Adrenal gland (tissue), 9 donors: ENCODE measurements at regions not wholly inside any gene's neighbourhood (a gene's known extent, or its start where the extent isn't known, plus 50 kb on each side); places are given as distances from the start of the nearest gene placed in this dataset.

Experiments
- DNase-seq, 7 donors: peaks; one replicate each; pipeline ENCODE4 v3.0.0-alpha.2; 2019 to 2020
- H3K27ac ChIP-seq, 5 donors: fragments of 200-600 bp; sonication (generic) in 4 of 5; 1 replicate in 3 of 5; 2 replicates in 2 of 5; pipeline versions ENCODE4 v1.5.1 to v1.8.0; 2016 to 2020; ENCODE audit warnings: mild to moderate bottlenecking in 1 of 5
- H3K27me3 ChIP-seq: fragments of 200-600 bp; 2 replicates; pipeline ENCODE4 v1.8.0; 2021
- H3K36me3 ChIP-seq, 2 donors: fragments of 200-600 bp; replicated peaks in 1 of 2; 1 replicate in 1 of 2; 2 replicates in 1 of 2; pipeline versions ENCODE4 v1.5.1 to v1.8.0; 2018 to 2022
- H3K4me1 ChIP-seq, 2 donors: fragments of 200-600 bp; replicated peaks in 1 of 2; 1 replicate in 1 of 2; 2 replicates in 1 of 2; pipeline versions ENCODE4 v1.5.1 to v1.8.0; 2018 to 2021
- H3K4me3 ChIP-seq, 4 donors: fragments of 200-600 bp; sonication (generic) in 3 of 4; one replicate each; pipeline ENCODE4 v1.5.1; 2016 to 2018
- H3K9me3 ChIP-seq, 3 donors: fragments of 200-600 bp; sonication (generic) in 1 of 3; replicated peaks in 1 of 3; 1 replicate in 2 of 3; 2 replicates in 1 of 3; pipeline versions ENCODE4 v1.5.1 to v1.8.0; 2016 to 2021
- CTCF ChIP-seq, 6 experiments: fragments of 450-650 bp in 4 of 6; fragments of 200-600 bp in 2 of 6; sonication (generic) in 1 of 6; IDR thresholded peaks; 1 replicate in 5 of 6; 2 replicates in 1 of 6; pipeline versions ENCODE4 v1.5.1 to v1.8.0; 2016 to 2021; ENCODE audit warnings: antibody characterized with exemption in 6 of 6, mild to moderate bottlenecking in 2 of 6, moderate library complexity in 1 of 6
- POLR2A ChIP-seq, 2 donors: fragments of 450-650 bp; IDR thresholded peaks; one replicate each; pipeline ENCODE4 v1.6.1; 2017; ENCODE audit warnings: antibody characterized with exemption in 2 of 2, mild to moderate bottlenecking in 2 of 2, moderate library complexity in 1 of 2
- WGBS, 4 donors: extraction: QIAGEN DNeasy Blood & Tissue Kit in 2 of 4; methylation state at CpG; one replicate each; pipeline versions ENCODE4 v1.1.5 to v1.1.7; 2013 to 2017; 5-methylcytosine and 5-hydroxymethylcytosine counted together
- intact Hi-C, 2 donors: fragments of 100-400 bp; cut with DNase I; formaldehyde crosslinking; loops; one replicate each; pipeline versions ENCODE4 v1.14.1 to v1.15.0; 2022 to 2023
- donor health status: healthy with polysubstance abuse.
- donor health status: Bipolar disorder and iron deficiency.
- donor health status: DM: yes; HTN: yes; CAD: no.
- donor health status: DM: no; HTN: no; CAD: no.
- donor health status: DM: no; HTN: no; CAD: no.

- no peaks in the 10 kb centered on the region for H3K36me3 ChIP-seq
- no peaks in the 10 kb centered on the region for H3K4me1 ChIP-seq
- H3K4me3 ChIP-seq = no peak overlapping the region
- TF ChIP-seq CTCF (IDR thresholded peaks at IDR 0.05) = no peak
- TF ChIP-seq POLR2A (IDR thresholded peaks at IDR 0.05) = no peak
- DNase-seq = no peak
- no peaks in the 10 kb centered on the region for H3K9me3 ChIP-seq
- intact Hi-C loops = no loop called here
- H3K27ac ChIP-seq = no peak overlapping the region
- H3K27me3 ChIP-seq = no peaks in the 10 kb centered on the region
- WGBS, 4 donors = 77 to 91% (median 84%) methylated on average over 5 of the region's 5 CpGs
Observed at GRCh38 chr6:87808005-87808757, 106.1 kb upstream of the AKIRIN2 start.

GRCh38 chr6:87807475-87807874 lies 105.4 kb upstream of the AKIRIN2 start:
- TF ChIP-seq CTCF (IDR thresholded peaks at IDR 0.05) (no peak), POLR2A (IDR thresholded peaks at IDR 0.05) (no peak)
- no peak for DNase-seq

GRCh38 chr6:87806635-87807034 lies 104.6 kb upstream of the AKIRIN2 start:
- no peak overlapping the region for H3K27ac ChIP-seq
- intact Hi-C loops = no loop called here
- TF ChIP-seq POLR2A (IDR thresholded peaks at IDR 0.05) (no peak), CTCF (IDR thresholded peaks at IDR 0.05) (no peak)
- H3K4me1 ChIP-seq = no peaks in the 10 kb centered on the region
- 34 to 49% (median 48%) methylated on average over 4 of the region's 4 CpGs for WGBS, 4 donors
- no peak for DNase-seq
- no peaks in the 10 kb centered on the region for H3K27me3 ChIP-seq
- no peak overlapping the region for H3K4me3 ChIP-seq
- no peaks in the 10 kb centered on the region for H3K36me3 ChIP-seq
- H3K9me3 ChIP-seq = no peaks in the 10 kb centered on the region

More at GRCh38 chr6:87807475-87807874, 105.4 kb upstream of the AKIRIN2 start:
- Histone ChIP-seq H3K4me3 (no peak overlapping the region), H3K4me1 (no peaks in the 10 kb centered on the region), H3K9me3 (no peaks in the 10 kb centered on the region), H3K27me3 (no peaks in the 10 kb centered on the region), H3K36me3 (no peaks in the 10 kb centered on the region), H3K27ac (no peak overlapping the region)
- 85 to 91% (median 88%) methylated on average over 4 of the region's 4 CpGs for WGBS, 4 donors
- intact Hi-C loops = no loop called here

GRCh38 chr6:87806099-87806498 lies 104.1 kb upstream of the AKIRIN2 start:
- Histone ChIP-seq H3K4me3 (no peak overlapping the region), H3K27ac (no peak overlapping the region), H3K27me3 (no peaks in the 10 kb centered on the region), H3K36me3 (no peaks in the 10 kb centered on the region), H3K9me3 (no peaks in the 10 kb centered on the region), H3K4me1 (no peaks in the 10 kb centered on the region)
- intact Hi-C loops = no loop called here
- DNase-seq = no peak
- 67 to 77% (median 74%) methylated on average over 1 of the region's 1 CpG for WGBS, 4 donors
- no peak for TF ChIP-seq CTCF (IDR thresholded peaks at IDR 0.05)
